MM.1S (cell line): ENCODE measurements at regions not wholly inside any gene's neighbourhood (a gene's known extent, or its start where the extent isn't known, plus 50 kb on each side); places are given as distances from the start of the nearest gene placed in this dataset.

Experiments
- DNase-seq: peaks from one replicate; pipeline ENCODE4 v3.0.0-alpha.2; 2015
- H2AFZ ChIP-seq: fragments of 300-600 bp; sonication (generic); 2 replicates; pipeline ENCODE4 v1.6.0; 2016; ENCODE audit warnings: antibody characterized with exemption, low read length
- H3F3A ChIP-seq: fragments of 300-600 bp; sonication (generic); 2 replicates; pipeline ENCODE4 v1.6.1; 2016; ENCODE audit warnings: mild to moderate bottlenecking, antibody characterized with exemption, low read length, moderate library complexity, mixed read lengths; ENCODE audit not compliant: insufficient read depth
- H3K27ac ChIP-seq: fragments of 300-600 bp; sonication (generic); 2 replicates; pipeline ENCODE4 v1.5.1; 2016; ENCODE audit warnings: mild to moderate bottlenecking, low read length
- H3K27me3 ChIP-seq: fragments of 300-600 bp; sonication (generic); replicated peaks from 2 replicates; pipeline ENCODE4 v1.6.0; 2016; ENCODE audit warnings: low read length; ENCODE audit not compliant: insufficient read depth
- H3K36me3 ChIP-seq: fragments of 300-600 bp; sonication (generic); replicated peaks from 2 replicates; pipeline ENCODE4 v1.6.1; 2016; ENCODE audit warnings: mild to moderate bottlenecking, low read length, mixed read lengths; ENCODE audit not compliant: insufficient read depth
- H3K4me1 ChIP-seq: fragments of 300-600 bp; sonication (generic); 2 replicates; pipeline ENCODE4 v1.6.1; 2016; ENCODE audit warnings: low read length, mixed read lengths
- H3K4me2 ChIP-seq: fragments of 300-600 bp; sonication (generic); 2 replicates; pipeline ENCODE4 v1.6.0; 2016; ENCODE audit warnings: low read depth, low read length
- H3K4me3 ChIP-seq: fragments of 300-600 bp; sonication (generic); 2 replicates; pipeline ENCODE4 v1.5.1; 2016; ENCODE audit warnings: low read length, mixed read lengths
- H3K79me2 ChIP-seq: fragments of 300-600 bp; sonication (generic); 2 replicates; pipeline ENCODE4 v1.6.1; 2016; ENCODE audit warnings: mixed run types, low read length, mixed read lengths
- H3K9ac ChIP-seq: fragments of 300-600 bp; sonication (generic); 2 replicates; pipeline ENCODE4 v1.6.1; 2016; ENCODE audit warnings: low read length, mixed read lengths
- H3K9me2 ChIP-seq: fragments of 300-600 bp; sonication (generic); replicated peaks from 2 replicates; pipeline ENCODE4 v1.6.1; 2016; ENCODE audit warnings: mild to moderate bottlenecking, low read length, mixed read lengths; ENCODE audit not compliant: insufficient read depth
- H3K9me3 ChIP-seq: fragments of 300-600 bp; sonication (generic); replicated peaks from 2 replicates; pipeline ENCODE4 v1.6.1; 2016; ENCODE audit warnings: mild to moderate bottlenecking, low read length, mixed read lengths; ENCODE audit not compliant: insufficient read depth
- H4K20me1 ChIP-seq: fragments of 300-600 bp; sonication (generic); 2 replicates; pipeline ENCODE4 v1.6.1; 2016; ENCODE audit warnings: mild to moderate bottlenecking, low read length, moderate library complexity, mixed read lengths; ENCODE audit not compliant: insufficient read depth
- EZH2 ChIP-seq: fragments of 300-600 bp; sonication (generic); optimal IDR thresholded peaks from 2 replicates; pipeline ENCODE3; 2017; ENCODE audit warnings: low read depth, mild to moderate bottlenecking, antibody characterized with exemption, low read length, mixed read lengths
- EZH2phosphoT487 ChIP-seq: fragments of 300-600 bp; sonication (generic); IDR thresholded peaks from 2 replicates; pipeline ENCODE4 v1.6.1; 2018; ENCODE audit warnings: antibody characterized with exemption, low read length
- TF ChIP-seq, protein P1 (sequence below): fragments of 300-600 bp; sonication (generic); IDR thresholded peaks from 2 replicates; pipeline ENCODE4 v1.5.1; 2016; ENCODE audit warnings: antibody characterized with exemption, low read length, mixed read lengths

DNA sequence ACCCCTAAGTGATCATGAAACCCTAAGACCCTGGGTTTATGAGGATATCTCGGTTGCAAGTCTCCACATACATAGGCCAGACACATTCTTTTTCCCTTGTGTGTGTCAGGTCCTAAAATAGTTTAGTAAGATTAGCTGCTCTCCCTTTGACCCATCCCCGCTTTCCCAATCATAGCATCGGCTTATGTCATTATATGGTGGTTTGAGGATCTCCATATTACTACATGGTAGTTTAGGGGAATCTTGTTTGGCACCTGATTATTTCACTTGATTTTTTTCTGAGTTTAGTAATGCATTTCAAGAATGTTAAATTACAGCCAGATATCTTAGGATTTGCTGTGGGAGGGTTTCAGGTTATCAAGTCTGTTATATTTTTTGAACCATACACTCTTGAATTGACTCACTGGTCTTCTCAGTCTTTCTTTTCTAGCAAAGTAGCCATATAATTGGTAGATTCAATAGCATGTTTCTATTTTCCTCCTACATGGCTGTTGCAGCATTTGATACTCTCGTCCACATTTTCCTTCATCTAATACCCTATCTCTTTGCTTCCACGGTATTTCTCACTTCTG is 68.3 kb upstream of the TRHDE start:
- no peak overlapping the region for H3K4me3 ChIP-seq
- no peak overlapping the region for H3K9ac ChIP-seq
- H4K20me1 ChIP-seq = no peaks in the 10 kb centered on the region
- H3K9me3 ChIP-seq = no peaks in the 10 kb centered on the region
- no peaks in the 10 kb centered on the region for H3K9me2 ChIP-seq
- no peak overlapping the region for H3K27ac ChIP-seq
- DNase-seq = no peak
- no peak overlapping the region for H3K4me2 ChIP-seq
- H3K79me2 ChIP-seq = no peaks in the 10 kb centered on the region
- TF ChIP-seq, protein P1, sequence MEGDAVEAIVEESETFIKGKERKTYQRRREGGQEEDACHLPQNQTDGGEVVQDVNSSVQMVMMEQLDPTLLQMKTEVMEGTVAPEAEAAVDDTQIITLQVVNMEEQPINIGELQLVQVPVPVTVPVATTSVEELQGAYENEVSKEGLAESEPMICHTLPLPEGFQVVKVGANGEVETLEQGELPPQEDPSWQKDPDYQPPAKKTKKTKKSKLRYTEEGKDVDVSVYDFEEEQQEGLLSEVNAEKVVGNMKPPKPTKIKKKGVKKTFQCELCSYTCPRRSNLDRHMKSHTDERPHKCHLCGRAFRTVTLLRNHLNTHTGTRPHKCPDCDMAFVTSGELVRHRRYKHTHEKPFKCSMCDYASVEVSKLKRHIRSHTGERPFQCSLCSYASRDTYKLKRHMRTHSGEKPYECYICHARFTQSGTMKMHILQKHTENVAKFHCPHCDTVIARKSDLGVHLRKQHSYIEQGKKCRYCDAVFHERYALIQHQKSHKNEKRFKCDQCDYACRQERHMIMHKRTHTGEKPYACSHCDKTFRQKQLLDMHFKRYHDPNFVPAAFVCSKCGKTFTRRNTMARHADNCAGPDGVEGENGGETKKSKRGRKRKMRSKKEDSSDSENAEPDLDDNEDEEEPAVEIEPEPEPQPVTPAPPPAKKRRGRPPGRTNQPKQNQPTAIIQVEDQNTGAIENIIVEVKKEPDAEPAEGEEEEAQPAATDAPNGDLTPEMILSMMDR = no peak
- TF ChIP-seq EZH2phosphoT487 = no peak
- no peak for TF ChIP-seq EZH2
- no peaks in the 10 kb centered on the region for H3K27me3 ChIP-seq
- H3K4me1 ChIP-seq = no peaks in the 10 kb centered on the region
- no peaks in the 10 kb centered on the region for H3K36me3 ChIP-seq
- no peak overlapping the region for H2AFZ ChIP-seq
- no peaks in the 10 kb centered on the region for H3F3A ChIP-seq

DNA sequence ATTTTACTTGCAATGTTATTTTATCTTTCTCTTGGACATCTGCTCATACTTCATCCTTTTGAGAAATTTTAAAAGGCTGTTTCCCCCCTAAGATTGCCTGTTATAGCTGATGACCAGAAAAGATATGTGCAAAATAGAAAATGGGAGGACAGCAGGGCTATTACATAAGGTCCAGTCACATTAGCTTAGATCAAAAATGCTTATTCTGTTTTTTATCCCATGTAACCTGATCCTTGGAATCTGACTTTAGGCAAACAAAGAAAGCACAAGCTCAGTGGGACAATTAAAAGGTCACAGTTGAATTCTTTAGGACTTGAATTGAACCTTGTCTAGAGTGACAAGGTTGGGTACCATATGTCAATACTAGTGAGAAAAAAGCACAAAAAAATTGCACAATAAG is 65.1 kb upstream of the TRHDE start:
- Histone ChIP-seq H3K79me2 (no peaks in the 10 kb centered on the region), H3K9me3 (no peaks in the 10 kb centered on the region), H3K9me2 (no peaks in the 10 kb centered on the region), H3K36me3 (no peaks in the 10 kb centered on the region), H2AFZ (no peak overlapping the region), H3K4me2 (no peak overlapping the region), H3K4me3 (no peak overlapping the region), H3K4me1 (no peaks in the 10 kb centered on the region), H4K20me1 (no peaks in the 10 kb centered on the region), H3K9ac (no peak overlapping the region), H3F3A (no peaks in the 10 kb centered on the region), H3K27me3 (no peaks in the 10 kb centered on the region), H3K27ac (no peak overlapping the region)
- no peak for DNase-seq
- TF ChIP-seq EZH2 = no peak
- no peak for TF ChIP-seq EZH2phosphoT487
- TF ChIP-seq, protein P1 = no peak

DNA sequence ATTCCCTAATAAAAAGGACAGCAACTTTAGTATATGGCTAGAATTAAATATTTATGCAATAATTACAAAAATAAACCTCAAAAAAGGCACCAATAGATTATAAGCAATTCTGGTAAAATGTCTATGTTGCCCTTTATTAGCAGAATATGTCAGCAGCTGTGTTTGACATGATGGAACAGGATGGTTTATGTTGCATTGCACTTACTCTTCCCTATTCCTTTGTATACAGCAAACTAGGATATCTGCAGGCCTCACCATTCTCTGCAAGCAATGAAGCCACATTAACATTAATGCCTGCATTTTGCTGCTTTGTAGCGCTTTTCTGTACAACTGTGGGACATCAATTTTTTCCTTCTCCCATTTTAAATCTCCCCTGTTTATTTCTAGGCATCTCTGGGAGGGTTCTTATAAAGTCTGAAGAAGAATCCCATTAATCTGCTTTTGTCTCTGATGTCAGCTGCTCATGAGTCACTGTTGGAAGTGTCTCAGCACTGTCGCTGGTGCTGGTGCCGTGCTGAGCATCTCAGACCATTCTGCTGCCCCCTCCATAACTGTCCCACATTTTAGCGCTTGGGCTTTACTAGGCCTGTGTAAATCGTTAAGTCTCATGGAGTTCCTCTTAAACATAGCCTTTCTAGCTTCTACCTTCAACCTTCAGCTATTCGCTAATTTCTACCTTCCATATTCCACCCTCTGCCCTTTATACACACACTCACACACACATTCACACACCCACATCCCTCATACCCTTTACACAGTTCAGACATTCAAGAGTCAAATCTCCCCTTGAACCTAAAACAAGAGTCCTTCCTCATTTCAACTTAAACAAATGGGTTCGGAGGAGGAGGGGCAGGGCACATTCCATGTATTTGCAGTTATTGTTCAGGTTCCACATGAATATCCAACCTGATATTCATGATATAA is 64.4 kb upstream of the TRHDE start:
- Histone ChIP-seq H2AFZ (no peak overlapping the region), H3K36me3 (no peaks in the 10 kb centered on the region), H3K9me2 (no peaks in the 10 kb centered on the region), H3K27ac (no peak overlapping the region), H3K4me3 (no peak overlapping the region), H3F3A (no peaks in the 10 kb centered on the region), H3K4me1 (no peaks in the 10 kb centered on the region), H3K9ac (no peak overlapping the region), H3K79me2 (no peaks in the 10 kb centered on the region), H3K9me3 (no peaks in the 10 kb centered on the region), H4K20me1 (no peaks in the 10 kb centered on the region), H3K4me2 (no peak overlapping the region), H3K27me3 (no peaks in the 10 kb centered on the region)
- DNase-seq = no peak
- TF ChIP-seq EZH2phosphoT487 = no peak
- TF ChIP-seq, protein P1 = no peak
- TF ChIP-seq EZH2 = no peak
